A673 (cell line): ENCODE measurements at regions not wholly inside any gene's neighbourhood (a gene's known extent, or its start where the extent isn't known, plus 50 kb on each side); places are given as distances from the start of the nearest gene placed in this dataset.
A peak's percentile ranks its signal among the peaks of the same experiment; 100 is the strongest.

Experiments
- BruUV-seq: library from RNA; stranded (reverse); fragments of 400-500 nt; replicated peaks from 2 replicates; lab custom pipeline; 2021; lab: Mats Ljungman, UMichigan
- CTCF ChIA-PET: fragments of 300-600 bp; sonication (Branson Sonifier 250); formaldehyde crosslinking; loops from one replicate; lab custom pipeline; 2022; ENCODE audit warnings: antibody characterized with exemption; lab: Charles Lee
- POLR2A ChIA-PET: fragments of 300-600 bp; sonication (Branson Sonifier 250); formaldehyde crosslinking; loops from one replicate; lab custom pipeline; 2022; ENCODE audit warnings: antibody characterized with exemption; ENCODE audit not compliant: low non-redundant PET; lab: Charles Lee
- DNase-seq: peaks from one replicate; pipeline ENCODE4 v3.0.0-alpha.2; 2015; ENCODE audit warnings: low spot score
- H3K27ac ChIP-seq: fragments of 200-600 bp; sonication (generic); 2 replicates; pipeline ENCODE4 v1.5.1; 2016; ENCODE audit warnings: mixed run types, low read depth, mild to moderate bottlenecking, mixed read lengths, antibody characterized with exemption, low read length; ENCODE audit not compliant: poor library complexity, severe bottlenecking
- H3K27me3 ChIP-seq: fragments of 200-600 bp; sonication (generic); replicated peaks from 2 replicates; pipeline ENCODE4 v1.6.1; 2017; ENCODE audit warnings: mixed run types, low read depth, mild to moderate bottlenecking, mixed read lengths, antibody characterized with exemption, low read length; ENCODE audit not compliant: insufficient read depth, poor library complexity
- H3K36me3 ChIP-seq: fragments of 200-600 bp; sonication (generic); 2 replicates; pipeline ENCODE4 v1.6.1; 2016; ENCODE audit warnings: mixed run types, mild to moderate bottlenecking, mixed read lengths, antibody characterized with exemption, low read length; ENCODE audit not compliant: insufficient read depth, poor library complexity, severe bottlenecking
- H3K4me1 ChIP-seq: fragments of 200-600 bp; sonication (generic); 2 replicates; pipeline ENCODE4 v1.6.1; 2017; ENCODE audit warnings: mixed run types, mild to moderate bottlenecking, mixed read lengths, antibody characterized with exemption, low read length; ENCODE audit not compliant: insufficient read depth, poor library complexity, severe bottlenecking
- H3K4me3 ChIP-seq: fragments of 200-600 bp; sonication (generic); 2 replicates; pipeline ENCODE4 v1.5.1; 2016; ENCODE audit warnings: low read depth, mixed run types, mild to moderate bottlenecking, mixed read lengths, low read length; ENCODE audit not compliant: poor library complexity, severe bottlenecking
- H3K9me3 ChIP-seq: fragments of 200-600 bp; sonication (generic); 2 replicates; pipeline ENCODE4 v1.6.1; 2016; ENCODE audit warnings: mixed run types, low read depth, mild to moderate bottlenecking, mixed read lengths, antibody characterized with exemption, low read length; ENCODE audit not compliant: poor library complexity, severe bottlenecking
- EZH2 ChIP-seq: fragments of 200-600 bp; sonication (generic); IDR thresholded peaks from 2 replicates; pipeline ENCODE4 v1.6.1; 2017; ENCODE audit warnings: borderline replicate concordance, low read depth, mild to moderate bottlenecking, mixed read lengths, antibody characterized with exemption, low read length; ENCODE audit not compliant: poor library complexity, severe bottlenecking
- intact Hi-C: fragments of 100-400 bp; cut with micrococcal nuclease; formaldehyde crosslinking; loops from one replicate; pipeline ENCODE4 v1.10.0; 2022; ENCODE audit not compliant: unreplicated experiment
- TF ChIP-seq, protein P1 (sequence below): fragments of 300-800, 200-600 bp; sonication (generic); conservative IDR thresholded peaks from 2 replicates; pipeline ENCODE4 v1.5.1; 2017; ENCODE audit warnings: low read depth, mild to moderate bottlenecking, antibody characterized with exemption, low read length, moderate library complexity, mixed read lengths

DNA sequence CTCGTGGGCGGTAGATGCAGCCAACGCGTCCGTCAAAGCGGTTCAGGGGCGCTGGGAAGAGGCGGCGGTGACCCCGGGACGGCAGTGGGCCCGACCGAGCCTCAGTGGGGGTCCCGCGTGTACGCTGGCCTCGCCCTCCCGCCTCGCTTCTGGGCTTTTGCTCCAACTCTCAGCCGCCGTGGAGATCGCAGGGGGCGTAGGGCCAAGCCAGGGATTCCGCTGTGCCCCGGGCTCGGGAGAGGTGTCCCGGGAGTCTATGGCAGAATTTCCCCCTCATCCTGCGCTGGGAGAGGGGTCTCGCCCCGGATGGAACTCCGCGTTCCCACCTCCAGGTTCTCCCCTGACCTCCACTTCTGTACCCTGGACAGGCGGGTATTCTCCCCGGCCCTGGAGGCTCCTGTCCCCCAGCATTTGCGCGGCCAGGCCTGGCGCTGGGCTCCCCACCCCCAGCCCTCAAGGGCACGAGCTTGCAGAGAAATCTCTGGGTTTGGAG, 131.9 kb downstream of the MRPL36 start:
- ChIA-PET POLR2A (no interaction called here), CTCF (no interaction called here)
- Histone ChIP-seq H3K4me1 (no peaks in the 10 kb centered on the region), H3K9me3 (no peaks in the 10 kb centered on the region), H3K27me3 (peaks cover 42% of the 10 kb centered on the region), H3K36me3 (no peaks in the 10 kb centered on the region), H3K4me3 (peak overlapping the region; percentile 31), H3K27ac (no peak overlapping the region)
- intact Hi-C loops, result no loop called here
- BruUV-seq, result no TSS peak
- TF ChIP-seq, protein P1, sequence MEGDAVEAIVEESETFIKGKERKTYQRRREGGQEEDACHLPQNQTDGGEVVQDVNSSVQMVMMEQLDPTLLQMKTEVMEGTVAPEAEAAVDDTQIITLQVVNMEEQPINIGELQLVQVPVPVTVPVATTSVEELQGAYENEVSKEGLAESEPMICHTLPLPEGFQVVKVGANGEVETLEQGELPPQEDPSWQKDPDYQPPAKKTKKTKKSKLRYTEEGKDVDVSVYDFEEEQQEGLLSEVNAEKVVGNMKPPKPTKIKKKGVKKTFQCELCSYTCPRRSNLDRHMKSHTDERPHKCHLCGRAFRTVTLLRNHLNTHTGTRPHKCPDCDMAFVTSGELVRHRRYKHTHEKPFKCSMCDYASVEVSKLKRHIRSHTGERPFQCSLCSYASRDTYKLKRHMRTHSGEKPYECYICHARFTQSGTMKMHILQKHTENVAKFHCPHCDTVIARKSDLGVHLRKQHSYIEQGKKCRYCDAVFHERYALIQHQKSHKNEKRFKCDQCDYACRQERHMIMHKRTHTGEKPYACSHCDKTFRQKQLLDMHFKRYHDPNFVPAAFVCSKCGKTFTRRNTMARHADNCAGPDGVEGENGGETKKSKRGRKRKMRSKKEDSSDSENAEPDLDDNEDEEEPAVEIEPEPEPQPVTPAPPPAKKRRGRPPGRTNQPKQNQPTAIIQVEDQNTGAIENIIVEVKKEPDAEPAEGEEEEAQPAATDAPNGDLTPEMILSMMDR, result no peak
- peak; percentile 49 for TF ChIP-seq EZH2
- no peak for DNase-seq

DNA sequence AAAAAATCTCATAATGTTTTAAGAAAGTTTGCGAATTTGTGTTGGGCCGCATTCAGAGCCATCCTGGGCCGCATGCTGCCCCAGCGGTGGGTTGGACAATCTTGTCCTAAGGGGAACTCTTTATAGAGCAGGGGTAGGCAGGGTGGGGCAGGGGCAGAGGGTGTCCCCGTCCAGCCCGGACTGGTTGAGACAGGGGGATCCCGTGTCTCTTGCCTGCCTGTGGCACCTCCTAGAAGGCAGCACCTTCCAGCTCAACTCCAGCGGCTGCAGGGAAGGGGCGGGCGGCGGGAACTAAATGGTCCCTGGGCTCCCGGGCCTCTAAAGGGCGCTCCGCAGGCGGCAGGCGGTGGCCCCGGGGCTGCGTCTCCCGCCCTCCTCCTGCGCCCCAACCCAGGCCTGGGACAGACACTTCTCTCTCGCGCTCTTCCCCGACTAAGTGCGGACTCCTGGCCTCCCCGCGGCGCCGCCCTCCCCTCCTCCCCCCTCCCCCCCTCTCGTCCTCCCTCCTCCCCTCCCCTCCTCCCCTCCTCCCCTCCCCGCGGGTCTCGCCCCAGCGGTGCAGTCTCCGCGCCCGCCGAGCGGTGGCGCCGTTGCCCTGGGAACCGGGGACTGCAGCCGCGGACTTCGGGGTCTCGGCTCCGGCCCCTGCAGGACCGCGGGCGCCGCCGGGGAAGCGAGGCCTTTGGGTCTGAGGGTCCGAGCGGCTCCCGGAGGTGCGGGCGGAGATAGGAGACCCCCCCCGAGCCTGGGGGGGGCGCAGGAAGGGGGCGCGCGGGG, 132.6 kb downstream of the MRPL36 start:
- BruUV-seq, result no TSS peak
- intact Hi-C loops, result no loop called here
- H3K4me3 ChIP-seq, result peak overlapping the region; percentile 31
- no peaks in the 10 kb centered on the region for H3K9me3 ChIP-seq
- peaks cover 35% of the 10 kb centered on the region for H3K27me3 ChIP-seq
- TF ChIP-seq EZH2, result no peak
- TF ChIP-seq, protein P1, result peak; percentile 52
- H3K27ac ChIP-seq, result no peak overlapping the region
- H3K36me3 ChIP-seq, result no peaks in the 10 kb centered on the region
- ChIA-PET POLR2A (no interaction called here), CTCF (no interaction called here)
- no peaks in the 10 kb centered on the region for H3K4me1 ChIP-seq
- peak; percentile 77 for DNase-seq

DNA sequence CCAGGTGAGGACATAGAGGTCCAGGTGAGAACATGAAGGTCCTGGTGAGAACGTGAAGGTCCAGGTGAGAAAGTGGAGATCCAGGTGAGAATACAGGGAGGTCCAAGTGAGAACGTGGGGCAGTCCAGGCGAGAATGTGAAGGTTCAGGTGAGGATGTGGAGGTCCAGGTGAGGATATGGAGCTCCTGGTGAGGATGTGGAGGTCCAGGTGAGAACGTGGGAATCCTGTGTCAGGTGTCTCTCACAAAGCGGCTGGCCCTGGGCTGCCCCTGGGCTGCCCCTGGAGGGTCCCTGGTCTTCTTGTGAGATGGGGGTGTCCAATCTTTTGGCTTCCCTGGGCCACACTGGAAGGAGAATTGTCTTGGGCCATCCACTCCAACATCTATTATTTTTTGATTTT, 133.4 kb downstream of the MRPL36 start:
- CTCF ChIA-PET, result no interaction called here
- intact Hi-C loops, result no loop called here
- no TSS peak for BruUV-seq
- no peaks in the 10 kb centered on the region for H3K9me3 ChIP-seq
- no peak for DNase-seq
- TF ChIP-seq, protein P1, result no peak
- no peak for TF ChIP-seq EZH2
- POLR2A ChIA-PET, result no interaction called here
- peaks cover 27% of the 10 kb centered on the region for H3K27me3 ChIP-seq
- H3K4me3 ChIP-seq, result no peak overlapping the region
- H3K4me1 ChIP-seq, result no peaks in the 10 kb centered on the region
- no peaks in the 10 kb centered on the region for H3K36me3 ChIP-seq
- no peak overlapping the region for H3K27ac ChIP-seq
